Aorta (tissue), 5 donors: ENCODE measurements at regions not wholly inside any gene's neighbourhood (a gene's known extent, or its start where the extent isn't known, plus 50 kb on each side); places are given as distances from the start of the nearest gene placed in this dataset.

ENCODE experiments used
- ATAC-seq: fragments of 200-7000 bp; cut with Tn5 transposase; one replicate; pipeline ENCODE4 v1.9.1; 2022; ENCODE audit warnings: moderate library complexity; ENCODE audit not compliant: low FRiP score
- DNase-seq, 2 donors: peaks; one replicate each; pipeline ENCODE4 v3.0.0-alpha.2; 2020
- H3K27ac ChIP-seq, 2 donors: one replicate each; pipeline ENCODE4 v1.5.1; 2013; ENCODE audit warnings: low read length in 2 of 2, mild to moderate bottlenecking in 2 of 2, moderate library complexity in 2 of 2, control low read depth in 1 of 2, inconsistent platforms in 1 of 2, low read depth in 1 of 2
- H3K27me3 ChIP-seq, 2 donors: one replicate each; pipeline ENCODE4 v1.6.1; 2013; ENCODE audit warnings: control low read depth in 1 of 2, low read length in 1 of 2, mild to moderate bottlenecking in 1 of 2, moderate library complexity in 1 of 2; ENCODE audit not compliant: insufficient read depth in 2 of 2, control insufficient read depth in 1 of 2
- H3K36me3 ChIP-seq, 2 donors: one replicate each; pipeline ENCODE4 v1.6.1; 2013; ENCODE audit warnings: control low read depth in 1 of 2, low read length in 1 of 2, mild to moderate bottlenecking in 1 of 2; ENCODE audit not compliant: insufficient read depth in 2 of 2, control insufficient read depth in 1 of 2
- H3K4me1 ChIP-seq, 2 donors: one replicate each; pipeline ENCODE4 v1.6.1; 2013; ENCODE audit warnings: low read length in 2 of 2, control low read depth in 1 of 2, mild to moderate bottlenecking in 1 of 2, moderate library complexity in 1 of 2; ENCODE audit not compliant: insufficient read depth in 2 of 2, control insufficient read depth in 1 of 2
- H3K4me3 ChIP-seq, 2 donors: one replicate each; pipeline ENCODE4 v1.5.1; 2013; ENCODE audit warnings: low read length in 2 of 2, control low read depth in 1 of 2, mild to moderate bottlenecking in 1 of 2
- H3K9me3 ChIP-seq: one replicate; pipeline ENCODE4 v1.6.1; 2013; ENCODE audit warnings: mild to moderate bottlenecking, low read length; ENCODE audit not compliant: control insufficient read depth
- WGBS, 2 donors: extraction: QIAGEN DNeasy Blood & Tissue Kit; methylation state at CpG; one replicate each; pipeline ENCODE4 v1.1.7; 2013; 5-methylcytosine and 5-hydroxymethylcytosine counted together
- intact Hi-C, 2 donors: fragments of 100-400 bp; cut with DNase I; formaldehyde crosslinking; loops; one replicate each; pipeline versions ENCODE4 v1.14.2 to v1.15.0; 2022
- donor health status: healthy with polysubstance abuse.
- donor health status: Bipolar disorder and iron deficiency.
- donor health status: DM: no; HTN: no; CAD: no.
- donor health status: DM: no; HTN: no; CAD: no.
- donor health status: DM: yes; HTN: yes; CAD: no.

DNA sequence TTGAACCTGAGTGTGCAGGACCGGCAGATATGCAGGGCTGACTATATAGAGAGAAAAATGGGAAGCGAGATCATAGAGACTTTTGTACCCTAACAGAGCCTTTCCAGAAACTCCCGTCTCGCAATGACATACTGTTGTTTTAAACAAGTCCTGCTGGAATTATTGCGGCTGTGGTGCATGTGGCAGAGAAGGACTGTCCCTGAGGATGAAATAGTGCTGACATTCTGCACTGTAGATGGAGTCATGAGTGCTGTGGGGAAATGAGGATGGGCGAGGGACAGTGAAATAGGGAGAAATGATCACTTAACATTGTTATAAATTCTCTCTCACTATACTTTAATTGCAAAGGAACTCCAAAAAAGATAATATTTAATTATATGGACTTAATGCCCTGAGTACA is 50.4 kb upstream of the KLHL14 start:
- Histone ChIP-seq H3K4me1 (no peaks in the 10 kb centered on the region), H3K36me3 (no peaks in the 10 kb centered on the region), H3K27me3 (no peaks in the 10 kb centered on the region), H3K9me3 (no peaks in the 10 kb centered on the region), H3K27ac (no peak overlapping the region), H3K4me3 (no peak overlapping the region)
- ATAC-seq (no peak), DNase-seq (no peak)
- WGBS, 2 donors = 22 to 40% methylated on average over 6 of the region's 6 CpGs
- intact Hi-C loops = loop anchor here in 1 of 2 donors (5.0 kb wide), 1 partner anchor 49 kb away; no protein-coding TSS in a partner anchor
